ENCODE measurements at regions not wholly inside any gene's neighbourhood (a gene's known extent, or its start where the extent isn't known, plus 50 kb on each side); places are given as distances from the start of the nearest gene placed in this dataset.

- Histone ChIP-seq H3K27me3 (no peaks in the 10 kb centered on the region), H3K36me3 (no peaks in the 10 kb centered on the region), H3K27ac (no peak overlapping the region), H3K4me2 (no peak overlapping the region), H3K4me3 (no peak overlapping the region), H4K20me1 (no peaks in the 10 kb centered on the region), H3K4me1 (no peaks in the 10 kb centered on the region), H3K9ac (no peak overlapping the region), H3K9me3 (no peaks in the 10 kb centered on the region)
- TF ChIP-seq Cebpa-rat (IDR thresholded peaks at IDR 0.05): no peak
Measured at GRCh38 chr13:68125087-68125480, 894.9 kb upstream of the PCDH9 start.

GRCh38 chr13:68124437-68125086 lies 894.4 kb upstream of the PCDH9 start:
- H3K9ac ChIP-seq: no peak overlapping the region
- H3K36me3 ChIP-seq: no peaks in the 10 kb centered on the region
- no peak overlapping the region for H3K27ac ChIP-seq
- H3K4me3 ChIP-seq: no peak overlapping the region
- no peak for TF ChIP-seq Cebpa-rat (IDR thresholded peaks at IDR 0.05)
- H3K4me2 ChIP-seq: no peak overlapping the region
- H3K27me3 ChIP-seq: no peaks in the 10 kb centered on the region
- no peaks in the 10 kb centered on the region for H3K4me1 ChIP-seq
- no peaks in the 10 kb centered on the region for H4K20me1 ChIP-seq
- no peaks in the 10 kb centered on the region for H3K9me3 ChIP-seq

- Histone ChIP-seq H3K4me2 (no peak overlapping the region), H3K4me3 (no peak overlapping the region), H3K9me3 (peaks cover 20% of the 10 kb centered on the region), H4K20me1 (no peaks in the 10 kb centered on the region), H3K36me3 (no peaks in the 10 kb centered on the region), H3K9ac (no peak overlapping the region), H3K4me1 (no peaks in the 10 kb centered on the region), H3K27ac (no peak overlapping the region), H3K27me3 (no peaks in the 10 kb centered on the region)
- TF ChIP-seq Cebpa-rat (IDR thresholded peaks at IDR 0.05): no peak
Measured at GRCh38 chr13:68110178-68110768, 880.1 kb upstream of the PCDH9 start.

- Histone ChIP-seq H3K4me3 (no peak overlapping the region), H3K4me1 (no peaks in the 10 kb centered on the region), H3K9me3 (peaks cover 20% of the 10 kb centered on the region), H3K4me2 (no peak overlapping the region), H3K36me3 (no peaks in the 10 kb centered on the region), H3K9ac (no peak overlapping the region), H3K27me3 (no peaks in the 10 kb centered on the region), H4K20me1 (no peaks in the 10 kb centered on the region), H3K27ac (no peak overlapping the region)
- no peak for TF ChIP-seq Cebpa-rat (IDR thresholded peaks at IDR 0.05)
Measured at GRCh38 chr13:68107667-68108066, 877.5 kb upstream of the PCDH9 start.

- Histone ChIP-seq H4K20me1 (no peaks in the 10 kb centered on the region), H3K27me3 (no peaks in the 10 kb centered on the region), H3K4me2 (no peak overlapping the region)
Measured at GRCh38 chr13:68099631-68100030, 869.5 kb upstream of the PCDH9 start.

GRCh38 chr13:68081061-68081460 lies 850.9 kb upstream of the PCDH9 start:
- Histone ChIP-seq H3K9ac (no peak overlapping the region), H3K4me1 (no peaks in the 10 kb centered on the region), H3K36me3 (no peaks in the 10 kb centered on the region), H3K4me2 (no peak overlapping the region), H3K9me3 (no peaks in the 10 kb centered on the region), H3K27ac (no peak overlapping the region), H3K27me3 (no peaks in the 10 kb centered on the region), H4K20me1 (no peaks in the 10 kb centered on the region), H3K4me3 (no peak overlapping the region)
- TF ChIP-seq Cebpa-rat (IDR thresholded peaks at IDR 0.05): no peak

More at GRCh38 chr13:68099631-68100030, 869.5 kb upstream of the PCDH9 start:
- no peak for TF ChIP-seq Cebpa-rat (IDR thresholded peaks at IDR 0.05)
- no peak overlapping the region for H3K4me3 ChIP-seq
- H3K9ac ChIP-seq: no peak overlapping the region
- H3K36me3 ChIP-seq: no peaks in the 10 kb centered on the region
- no peak overlapping the region for H3K27ac ChIP-seq
- H3K4me1 ChIP-seq: no peaks in the 10 kb centered on the region
- no peaks in the 10 kb centered on the region for H3K9me3 ChIP-seq

GRCh38 chr13:68078874-68079273 lies 848.7 kb upstream of the PCDH9 start:
- Histone ChIP-seq H3K27me3 (no peaks in the 10 kb centered on the region), H3K4me3 (no peak overlapping the region), H3K4me2 (no peak overlapping the region), H3K4me1 (no peaks in the 10 kb centered on the region), H3K9me3 (no peaks in the 10 kb centered on the region), H4K20me1 (no peaks in the 10 kb centered on the region), H3K27ac (no peak overlapping the region), H3K9ac (no peak overlapping the region), H3K36me3 (no peaks in the 10 kb centered on the region)
- TF ChIP-seq Cebpa-rat (IDR thresholded peaks at IDR 0.05): no peak

- Histone ChIP-seq H3K27me3 (no peaks in the 10 kb centered on the region), H3K4me3 (no peak overlapping the region), H3K9ac (no peak overlapping the region), H3K4me2 (no peak overlapping the region), H3K4me1 (no peaks in the 10 kb centered on the region), H3K9me3 (no peaks in the 10 kb centered on the region), H3K36me3 (no peaks in the 10 kb centered on the region), H3K27ac (no peak overlapping the region), H4K20me1 (no peaks in the 10 kb centered on the region)
- TF ChIP-seq Cebpa-rat (IDR thresholded peaks at IDR 0.05): no peak
Measured at GRCh38 chr13:68078469-68078868, 848.3 kb upstream of the PCDH9 start.

- no peaks in the 10 kb centered on the region for H3K9me3 ChIP-seq
- TF ChIP-seq Cebpa-rat (IDR thresholded peaks at IDR 0.05): no peak
- H3K27me3 ChIP-seq: no peaks in the 10 kb centered on the region
- H3K36me3 ChIP-seq: no peaks in the 10 kb centered on the region
- H3K9ac ChIP-seq: no peak overlapping the region
- H3K4me3 ChIP-seq: no peak overlapping the region
- H3K27ac ChIP-seq: no peak overlapping the region
- no peak overlapping the region for H3K4me2 ChIP-seq
- H4K20me1 ChIP-seq: no peaks in the 10 kb centered on the region
- H3K4me1 ChIP-seq: no peaks in the 10 kb centered on the region
Measured at GRCh38 chr13:68076046-68076445, 845.9 kb upstream of the PCDH9 start.

- Histone ChIP-seq H3K27ac (no peak overlapping the region), H4K20me1 (no peaks in the 10 kb centered on the region), H3K36me3 (no peaks in the 10 kb centered on the region), H3K4me3 (no peak overlapping the region), H3K27me3 (no peaks in the 10 kb centered on the region), H3K4me1 (no peaks in the 10 kb centered on the region), H3K9ac (no peak overlapping the region), H3K9me3 (no peaks in the 10 kb centered on the region), H3K4me2 (no peak overlapping the region)
- no peak for TF ChIP-seq Cebpa-rat (IDR thresholded peaks at IDR 0.05)
Measured at GRCh38 chr13:68066879-68067513, 836.9 kb upstream of the PCDH9 start.
